C4-2B (cell line): ENCODE measurements at regions not wholly inside any gene's neighbourhood (a gene's known extent, or its start where the extent isn't known, plus 50 kb on each side); places are given as distances from the start of the nearest gene placed in this dataset.

Experiments used
- H3K27ac ChIP-seq: fragments of 450-650 bp; 2 replicates; pipeline ENCODE4 v1.5.1; 2017
- CTCF ChIP-seq: fragments of 450-650 bp; conservative IDR thresholded peaks from 2 replicates; pipeline ENCODE4 v1.5.1; 2017; ENCODE audit warnings: mild to moderate bottlenecking
- ZFX ChIP-seq: fragments of 450-650 bp; IDR thresholded peaks from 2 replicates; pipeline ENCODE4 v1.6.1; 2017

GRCh38 chr20:59382907-59383306 is 82.5 kb downstream of the EDN3 start:
- no peak overlapping the region for H3K27ac ChIP-seq
- TF ChIP-seq CTCF (no peak), ZFX (no peak)

- no peak for TF ChIP-seq CTCF
- no peak for TF ChIP-seq ZFX
- H3K27ac ChIP-seq, result no peak overlapping the region
These were observed 84.6 kb downstream of the EDN3 start for GRCh38 chr20:59385038-59385437.

DNA sequence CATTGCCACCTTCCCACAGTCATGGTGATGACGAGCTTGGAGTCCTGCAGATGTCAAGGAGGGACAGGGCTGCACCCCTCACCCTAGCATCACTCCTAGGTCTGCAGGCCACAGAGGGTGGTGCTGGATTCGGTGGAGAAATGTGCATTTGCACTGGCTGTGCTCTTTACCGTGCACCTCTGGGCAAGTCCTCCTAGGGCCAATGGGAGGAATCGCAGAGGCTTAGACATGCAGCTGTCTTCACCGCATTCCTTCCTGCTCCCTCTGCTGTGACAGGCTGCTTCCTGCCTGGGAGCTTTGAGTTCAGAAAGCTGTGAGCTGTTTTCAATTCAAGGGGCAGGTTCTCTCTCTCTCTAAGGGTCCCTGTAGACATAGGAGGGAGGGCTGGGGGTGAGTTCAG is 85.1 kb downstream of the EDN3 start:
- H3K27ac ChIP-seq, result no peak overlapping the region
- no peak for TF ChIP-seq ZFX
- TF ChIP-seq CTCF, result no peak

- TF ChIP-seq ZFX, result no peak
- TF ChIP-seq CTCF, result no peak
- no peak overlapping the region for H3K27ac ChIP-seq
These were observed 86.4 kb downstream of the EDN3 start for GRCh38 chr20:59386809-59387208.

- no peak for TF ChIP-seq ZFX
- TF ChIP-seq CTCF, result no peak
- H3K27ac ChIP-seq, result no peak overlapping the region
These were observed 87.5 kb downstream of the EDN3 start for GRCh38 chr20:59387891-59388290.

DNA sequence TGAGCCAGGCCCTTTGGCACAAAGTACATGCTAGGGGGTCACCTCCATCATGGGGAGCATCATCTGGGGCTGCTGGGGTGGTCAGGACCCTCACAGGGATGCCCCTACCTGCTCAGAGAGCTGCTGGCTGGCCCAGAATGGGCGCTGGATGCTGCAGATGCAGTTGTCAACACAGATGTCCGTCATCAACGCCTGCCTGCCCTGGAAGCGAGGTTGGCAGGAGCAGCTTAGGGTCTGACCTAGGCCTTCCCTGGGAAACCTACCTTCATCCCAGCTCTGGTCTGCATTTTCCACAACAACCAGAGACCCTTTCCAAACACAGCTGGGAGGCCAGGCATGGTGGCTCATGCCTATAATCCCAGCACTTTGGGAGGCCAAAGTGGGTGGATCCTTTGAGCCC is 88.0 kb downstream of the EDN3 start:
- TF ChIP-seq ZFX, result no peak
- no peak for TF ChIP-seq CTCF
- H3K27ac ChIP-seq, result no peak overlapping the region

DNA sequence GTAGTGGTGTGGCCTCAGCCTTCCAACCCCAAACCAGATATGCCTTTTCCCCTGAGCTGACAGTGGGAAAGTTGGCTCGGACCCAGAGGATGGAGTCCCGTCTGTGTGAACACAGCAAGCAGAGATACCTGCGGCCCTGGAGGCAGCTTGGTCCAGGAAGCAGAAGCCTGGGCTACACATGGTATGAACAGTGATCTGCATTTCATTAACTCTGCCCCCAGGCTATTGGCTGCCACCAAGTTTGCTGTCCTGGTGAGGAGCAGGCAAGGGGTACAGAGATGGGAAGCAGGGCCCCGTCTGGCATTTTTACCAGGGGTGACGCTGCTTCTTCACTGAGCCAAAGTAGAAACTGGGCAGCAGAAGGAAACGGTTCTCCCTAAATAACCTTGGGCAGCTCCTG is 90.0 kb downstream of the EDN3 start:
- no peak overlapping the region for H3K27ac ChIP-seq
- TF ChIP-seq CTCF (no peak), ZFX (no peak)
